Limb (tissue), 2 donors: ENCODE measurements at regions not wholly inside any gene's neighbourhood (a gene's known extent, or its start where the extent isn't known, plus 50 kb on each side); places are given as distances from the start of the nearest gene placed in this dataset.

Experiments
- DNase-seq, 2 donors: peaks; one replicate each; pipeline ENCODE4 v3.0.0-alpha.2; 2016; ENCODE audit errors: extremely low spot score in 2 of 2

GRCh38 chr20:62545271-62545670 lies 69.5 kb upstream of the GATA5 start:
- no peak for DNase-seq

GRCh38 chr20:62545901-62546525 lies 70.2 kb upstream of the GATA5 start:
- DNase-seq, result no peak

- no peak for DNase-seq
Measured at GRCh38 chr20:62546606-62547005, 70.8 kb upstream of the GATA5 start.

- no peak for DNase-seq
Measured at GRCh38 chr20:62547364-62547763, 71.6 kb upstream of the GATA5 start.

GRCh38 chr20:62548471-62548870 lies 72.7 kb upstream of the GATA5 start:
- DNase-seq, result no peak

GRCh38 chr20:62549029-62549428 lies 73.2 kb upstream of the GATA5 start:
- DNase-seq, result no peak

- no peak for DNase-seq
Measured at GRCh38 chr20:62549499-62550086, 73.8 kb upstream of the GATA5 start.

- DNase-seq, result peak in 1 of 2 donors; percentile 61
Measured at GRCh38 chr20:62550087-62550632, 74.4 kb upstream of the GATA5 start.

GRCh38 chr20:62551407-62552323 lies 75.9 kb upstream of the GATA5 start:
- DNase-seq, result peak in 1 of 2 donors; percentile 59

GRCh38 chr20:62552613-62553012 lies 76.8 kb upstream of the GATA5 start:
- DNase-seq, result no peak

GRCh38 chr20:62553136-62553837 lies 77.5 kb upstream of the GATA5 start:
- no peak for DNase-seq

- DNase-seq, result no peak
Measured at GRCh38 chr20:62553838-62554161, 78.0 kb upstream of the GATA5 start.

GRCh38 chr20:62554214-62554897 lies 78.6 kb upstream of the GATA5 start:
- no peak for DNase-seq

GRCh38 chr20:62554898-62555641 lies 79.3 kb upstream of the GATA5 start:
- no peak for DNase-seq

GRCh38 chr20:62555642-62556420 lies 80.0 kb upstream of the GATA5 start:
- no peak for DNase-seq

GRCh38 chr20:62557462-62557861 lies 81.7 kb upstream of the GATA5 start:
- DNase-seq, result no peak

GRCh38 chr20:62557999-62558408 lies 82.2 kb upstream of the GATA5 start:
- DNase-seq, result no peak

- peak; percentile 36 to 60 for DNase-seq
Measured at GRCh38 chr20:62558779-62559178, 83.0 kb upstream of the GATA5 start.

GRCh38 chr20:62560162-62560561 lies 82.1 kb upstream of the SLCO4A1 start:
- DNase-seq, result no peak

GRCh38 chr20:62561182-62561581 lies 81.1 kb upstream of the SLCO4A1 start:
- no peak for DNase-seq
